GM12864 (cell line): ENCODE measurements at regions not wholly inside any gene's neighbourhood (a gene's known extent, or its start where the extent isn't known, plus 50 kb on each side); places are given as distances from the start of the nearest gene placed in this dataset.

Source experiments
- DNase-seq: peaks from one replicate; pipeline ENCODE4 v3.0.0-alpha.2; 2011; ENCODE audit warnings: low read depth
- H3K4me3 ChIP-seq: 2 replicates; pipeline ENCODE4 v1.5.1; 2011; ENCODE audit warnings: mild to moderate bottlenecking, low read depth, low read length, control low read depth
- CTCF ChIP-seq: IDR thresholded peaks from 2 replicates; pipeline ENCODE4 v1.5.1; 2011; ENCODE audit warnings: low read depth, mild to moderate bottlenecking, moderate library complexity, low read length, control low read depth, inconsistent platforms; ENCODE audit errors: missing control alignments

- TF ChIP-seq CTCF, result no peak
- no peak for DNase-seq
- H3K4me3 ChIP-seq, result no peak overlapping the region
Measured at GRCh38 chr14:84454114-84454513, 1075.8 kb upstream of the FLRT2 start.

GRCh38 chr14:84456946-84457345, 1073.0 kb upstream of the FLRT2 start:
- no peak overlapping the region for H3K4me3 ChIP-seq
- DNase-seq, result no peak
- no peak for TF ChIP-seq CTCF

GRCh38 chr14:84458881-84459280, 1071.1 kb upstream of the FLRT2 start:
- no peak for DNase-seq
- H3K4me3 ChIP-seq, result no peak overlapping the region
- TF ChIP-seq CTCF, result no peak

GRCh38 chr14:84465880-84466279, 1064.1 kb upstream of the FLRT2 start:
- H3K4me3 ChIP-seq, result no peak overlapping the region
- TF ChIP-seq CTCF, result no peak
- no peak for DNase-seq

- TF ChIP-seq CTCF, result no peak
- no peak overlapping the region for H3K4me3 ChIP-seq
- no peak for DNase-seq
Measured at GRCh38 chr14:84468153-84468552, 1061.8 kb upstream of the FLRT2 start.

GRCh38 chr14:84477996-84478395, 1051.9 kb upstream of the FLRT2 start:
- no peak for DNase-seq
- H3K4me3 ChIP-seq, result no peak overlapping the region
- no peak for TF ChIP-seq CTCF

- TF ChIP-seq CTCF, result no peak
- no peak overlapping the region for H3K4me3 ChIP-seq
- DNase-seq, result no peak
Measured at GRCh38 chr14:84482256-84483071, 1047.5 kb upstream of the FLRT2 start.
